ENCODE measurements at regions not wholly inside any gene's neighbourhood (a gene's known extent, or its start where the extent isn't known, plus 50 kb on each side); places are given as distances from the start of the nearest gene placed in this dataset.

DNA sequence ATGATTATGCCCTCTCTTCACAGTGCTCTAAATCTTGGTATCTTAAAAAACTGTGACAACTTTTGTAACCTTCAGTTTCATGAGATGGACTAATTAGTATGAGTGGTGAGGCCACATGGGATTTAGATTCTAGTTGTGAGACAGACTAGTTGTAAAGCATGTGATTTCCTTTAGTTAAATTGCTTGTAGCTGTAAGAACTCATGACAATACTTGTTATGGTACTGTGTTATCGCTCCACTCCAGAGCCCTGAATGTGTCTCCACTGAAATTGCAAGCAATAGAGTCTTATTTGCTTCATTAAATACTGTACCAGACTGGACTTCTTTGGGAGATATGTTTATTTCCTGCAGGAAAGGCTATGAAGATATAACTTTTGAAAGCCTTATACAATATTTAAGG lies 1198.3 kb upstream of the CDH6 start:
- Mint-ChIP-seq H3K9me3 (no peaks in the 10 kb centered on the region), H3K27ac (no peak overlapping the region), H3K4me3 (no peak overlapping the region), H3K4me1 (peaks cover 4% of the 10 kb centered on the region; the same call in 2 of the 3 replicates), H3K27me3 (ENCODE audit: insufficient read depth, low read depth, poor library complexity) (no peaks in the 10 kb centered on the region), H3K36me3 (ENCODE audit: low read depth) (no peaks in the 10 kb centered on the region)
- Histone ChIP-seq H3K4me3 (no peak overlapping the region), H3K27me3 (ENCODE audit: insufficient read depth) (no peaks in the 10 kb centered on the region), H4K20me1 (replicated peaks; ENCODE audit: insufficient read depth) (no peaks in the 10 kb centered on the region), H3K9me2 (ENCODE audit: insufficient read depth) (no peaks in the 10 kb centered on the region; the same call in 1 of the 2 replicates), H3F3A (replicated peaks; ENCODE audit: low read depth) (no peaks in the 10 kb centered on the region), H3K27ac (ENCODE audit: low read depth) (no peak overlapping the region), H3K4me1 (ENCODE audit: insufficient read depth) (no peaks in the 10 kb centered on the region), H3K4me2 (no peak overlapping the region), H3K36me3 (ENCODE audit: insufficient read depth) (no peaks in the 10 kb centered on the region), H2AFZ (no peak overlapping the region), H3K79me2 (replicated peaks; ENCODE audit: insufficient read depth) (no peaks in the 10 kb centered on the region)
- DNase-seq (ENCODE audit: low spot score) (no peak), ATAC-seq (no peak)
- no peak for TF ChIP-seq JUNB (IDR thresholded peaks at IDR 0.05; ENCODE audit: unreplicated experiment)
- TF ChIP-seq, protein P1, sequence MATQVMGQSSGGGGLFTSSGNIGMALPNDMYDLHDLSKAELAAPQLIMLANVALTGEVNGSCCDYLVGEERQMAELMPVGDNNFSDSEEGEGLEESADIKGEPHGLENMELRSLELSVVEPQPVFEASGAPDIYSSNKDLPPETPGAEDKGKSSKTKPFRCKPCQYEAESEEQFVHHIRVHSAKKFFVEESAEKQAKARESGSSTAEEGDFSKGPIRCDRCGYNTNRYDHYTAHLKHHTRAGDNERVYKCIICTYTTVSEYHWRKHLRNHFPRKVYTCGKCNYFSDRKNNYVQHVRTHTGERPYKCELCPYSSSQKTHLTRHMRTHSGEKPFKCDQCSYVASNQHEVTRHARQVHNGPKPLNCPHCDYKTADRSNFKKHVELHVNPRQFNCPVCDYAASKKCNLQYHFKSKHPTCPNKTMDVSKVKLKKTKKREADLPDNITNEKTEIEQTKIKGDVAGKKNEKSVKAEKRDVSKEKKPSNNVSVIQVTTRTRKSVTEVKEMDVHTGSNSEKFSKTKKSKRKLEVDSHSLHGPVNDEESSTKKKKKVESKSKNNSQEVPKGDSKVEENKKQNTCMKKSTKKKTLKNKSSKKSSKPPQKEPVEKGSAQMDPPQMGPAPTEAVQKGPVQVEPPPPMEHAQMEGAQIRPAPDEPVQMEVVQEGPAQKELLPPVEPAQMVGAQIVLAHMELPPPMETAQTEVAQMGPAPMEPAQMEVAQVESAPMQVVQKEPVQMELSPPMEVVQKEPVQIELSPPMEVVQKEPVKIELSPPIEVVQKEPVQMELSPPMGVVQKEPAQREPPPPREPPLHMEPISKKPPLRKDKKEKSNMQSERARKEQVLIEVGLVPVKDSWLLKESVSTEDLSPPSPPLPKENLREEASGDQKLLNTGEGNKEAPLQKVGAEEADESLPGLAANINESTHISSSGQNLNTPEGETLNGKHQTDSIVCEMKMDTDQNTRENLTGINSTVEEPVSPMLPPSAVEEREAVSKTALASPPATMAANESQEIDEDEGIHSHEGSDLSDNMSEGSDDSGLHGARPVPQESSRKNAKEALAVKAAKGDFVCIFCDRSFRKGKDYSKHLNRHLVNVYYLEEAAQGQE (IDR thresholded peaks at IDR 0.05; ENCODE audit: unreplicated experiment) = no peak
- no peak for TF ChIP-seq CREB1 (CRISPR knock-in tag; IDR thresholded peaks at IDR 0.05; ENCODE audit: low read depth)
- TF ChIP-seq, protein P2, sequence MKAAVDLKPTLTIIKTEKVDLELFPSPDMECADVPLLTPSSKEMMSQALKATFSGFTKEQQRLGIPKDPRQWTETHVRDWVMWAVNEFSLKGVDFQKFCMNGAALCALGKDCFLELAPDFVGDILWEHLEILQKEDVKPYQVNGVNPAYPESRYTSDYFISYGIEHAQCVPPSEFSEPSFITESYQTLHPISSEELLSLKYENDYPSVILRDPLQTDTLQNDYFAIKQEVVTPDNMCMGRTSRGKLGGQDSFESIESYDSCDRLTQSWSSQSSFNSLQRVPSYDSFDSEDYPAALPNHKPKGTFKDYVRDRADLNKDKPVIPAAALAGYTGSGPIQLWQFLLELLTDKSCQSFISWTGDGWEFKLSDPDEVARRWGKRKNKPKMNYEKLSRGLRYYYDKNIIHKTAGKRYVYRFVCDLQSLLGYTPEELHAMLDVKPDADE (IDR thresholded peaks at IDR 0.05) = no peak
- TF ChIP-seq, protein P3, sequence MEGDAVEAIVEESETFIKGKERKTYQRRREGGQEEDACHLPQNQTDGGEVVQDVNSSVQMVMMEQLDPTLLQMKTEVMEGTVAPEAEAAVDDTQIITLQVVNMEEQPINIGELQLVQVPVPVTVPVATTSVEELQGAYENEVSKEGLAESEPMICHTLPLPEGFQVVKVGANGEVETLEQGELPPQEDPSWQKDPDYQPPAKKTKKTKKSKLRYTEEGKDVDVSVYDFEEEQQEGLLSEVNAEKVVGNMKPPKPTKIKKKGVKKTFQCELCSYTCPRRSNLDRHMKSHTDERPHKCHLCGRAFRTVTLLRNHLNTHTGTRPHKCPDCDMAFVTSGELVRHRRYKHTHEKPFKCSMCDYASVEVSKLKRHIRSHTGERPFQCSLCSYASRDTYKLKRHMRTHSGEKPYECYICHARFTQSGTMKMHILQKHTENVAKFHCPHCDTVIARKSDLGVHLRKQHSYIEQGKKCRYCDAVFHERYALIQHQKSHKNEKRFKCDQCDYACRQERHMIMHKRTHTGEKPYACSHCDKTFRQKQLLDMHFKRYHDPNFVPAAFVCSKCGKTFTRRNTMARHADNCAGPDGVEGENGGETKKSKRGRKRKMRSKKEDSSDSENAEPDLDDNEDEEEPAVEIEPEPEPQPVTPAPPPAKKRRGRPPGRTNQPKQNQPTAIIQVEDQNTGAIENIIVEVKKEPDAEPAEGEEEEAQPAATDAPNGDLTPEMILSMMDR (conservative IDR thresholded peaks at IDR 0.05; ENCODE audit: low read depth in 2 of 2) = no peak
- TF ChIP-seq NANOG (IDR thresholded peaks at IDR 0.05; ENCODE audit: borderline replicate concordance) = no peak
- TF ChIP-seq POLR2AphosphoS5 (IDR thresholded peaks at IDR 0.05; ENCODE audit: low read depth) = no peak
- no peak for TF ChIP-seq STAT1 (IDR thresholded peaks at IDR 0.05; ENCODE audit: unreplicated experiment)
- no peak for TF ChIP-seq ZNF114 (CRISPR knock-in tag; IDR thresholded peaks at IDR 0.05)
- TF ChIP-seq, protein P4, sequence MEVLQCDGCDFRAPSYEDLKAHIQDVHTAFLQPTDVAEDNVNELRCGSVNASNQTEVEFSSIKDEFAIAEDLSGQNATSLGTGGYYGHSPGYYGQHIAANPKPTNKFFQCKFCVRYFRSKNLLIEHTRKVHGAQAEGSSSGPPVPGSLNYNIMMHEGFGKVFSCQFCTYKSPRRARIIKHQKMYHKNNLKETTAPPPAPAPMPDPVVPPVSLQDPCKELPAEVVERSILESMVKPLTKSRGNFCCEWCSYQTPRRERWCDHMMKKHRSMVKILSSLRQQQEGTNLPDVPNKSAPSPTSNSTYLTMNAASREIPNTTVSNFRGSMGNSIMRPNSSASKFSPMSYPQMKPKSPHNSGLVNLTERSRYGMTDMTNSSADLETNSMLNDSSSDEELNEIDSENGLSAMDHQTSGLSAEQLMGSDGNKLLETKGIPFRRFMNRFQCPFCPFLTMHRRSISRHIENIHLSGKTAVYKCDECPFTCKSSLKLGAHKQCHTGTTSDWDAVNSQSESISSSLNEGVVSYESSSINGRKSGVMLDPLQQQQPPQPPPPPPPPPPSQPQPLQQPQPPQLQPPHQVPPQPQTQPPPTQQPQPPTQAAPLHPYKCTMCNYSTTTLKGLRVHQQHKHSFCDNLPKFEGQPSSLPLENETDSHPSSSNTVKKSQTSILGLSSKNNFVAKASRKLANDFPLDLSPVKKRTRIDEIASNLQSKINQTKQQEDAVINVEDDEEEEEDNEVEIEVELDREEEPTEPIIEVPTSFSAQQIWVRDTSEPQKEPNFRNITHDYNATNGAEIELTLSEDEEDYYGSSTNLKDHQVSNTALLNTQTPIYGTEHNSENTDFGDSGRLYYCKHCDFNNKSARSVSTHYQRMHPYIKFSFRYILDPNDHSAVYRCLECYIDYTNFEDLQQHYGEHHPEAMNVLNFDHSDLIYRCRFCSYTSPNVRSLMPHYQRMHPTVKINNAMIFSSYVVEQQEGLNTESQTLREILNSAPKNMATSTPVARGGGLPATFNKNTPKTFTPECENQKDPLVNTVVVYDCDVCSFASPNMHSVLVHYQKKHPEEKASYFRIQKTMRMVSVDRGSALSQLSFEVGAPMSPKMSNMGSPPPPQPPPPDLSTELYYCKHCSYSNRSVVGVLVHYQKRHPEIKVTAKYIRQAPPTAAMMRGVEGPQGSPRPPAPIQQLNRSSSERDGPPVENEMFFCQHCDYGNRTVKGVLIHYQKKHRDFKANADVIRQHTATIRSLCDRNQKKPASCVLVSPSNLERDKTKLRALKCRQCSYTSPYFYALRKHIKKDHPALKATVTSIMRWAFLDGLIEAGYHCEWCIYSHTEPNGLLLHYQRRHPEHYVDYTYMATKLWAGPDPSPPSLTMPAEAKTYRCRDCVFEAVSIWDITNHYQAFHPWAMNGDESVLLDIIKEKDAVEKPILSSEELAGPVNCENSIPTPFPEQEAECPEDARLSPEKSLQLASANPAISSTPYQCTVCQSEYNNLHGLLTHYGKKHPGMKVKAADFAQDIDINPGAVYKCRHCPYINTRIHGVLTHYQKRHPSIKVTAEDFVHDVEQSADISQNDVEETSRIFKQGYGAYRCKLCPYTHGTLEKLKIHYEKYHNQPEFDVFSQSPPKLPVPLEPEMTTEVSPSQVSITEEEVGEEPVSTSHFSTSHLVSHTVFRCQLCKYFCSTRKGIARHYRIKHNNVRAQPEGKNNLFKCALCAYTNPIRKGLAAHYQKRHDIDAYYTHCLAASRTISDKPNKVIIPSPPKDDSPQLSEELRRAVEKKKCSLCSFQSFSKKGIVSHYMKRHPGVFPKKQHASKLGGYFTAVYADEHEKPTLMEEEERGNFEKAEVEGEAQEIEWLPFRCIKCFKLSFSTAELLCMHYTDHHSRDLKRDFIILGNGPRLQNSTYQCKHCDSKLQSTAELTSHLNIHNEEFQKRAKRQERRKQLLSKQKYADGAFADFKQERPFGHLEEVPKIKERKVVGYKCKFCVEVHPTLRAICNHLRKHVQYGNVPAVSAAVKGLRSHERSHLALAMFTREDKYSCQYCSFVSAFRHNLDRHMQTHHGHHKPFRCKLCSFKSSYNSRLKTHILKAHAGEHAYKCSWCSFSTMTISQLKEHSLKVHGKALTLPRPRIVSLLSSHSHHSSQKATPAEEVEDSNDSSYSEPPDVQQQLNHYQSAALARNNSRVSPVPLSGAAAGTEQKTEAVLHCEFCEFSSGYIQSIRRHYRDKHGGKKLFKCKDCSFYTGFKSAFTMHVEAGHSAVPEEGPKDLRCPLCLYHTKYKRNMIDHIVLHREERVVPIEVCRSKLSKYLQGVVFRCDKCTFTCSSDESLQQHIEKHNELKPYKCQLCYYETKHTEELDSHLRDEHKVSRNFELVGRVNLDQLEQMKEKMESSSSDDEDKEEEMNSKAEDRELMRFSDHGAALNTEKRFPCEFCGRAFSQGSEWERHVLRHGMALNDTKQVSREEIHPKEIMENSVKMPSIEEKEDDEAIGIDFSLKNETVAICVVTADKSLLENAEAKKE (CRISPR knock-in tag; IDR thresholded peaks at IDR 0.05) = no peak
- TF ChIP-seq EZH2 (IDR thresholded peaks at IDR 0.05; ENCODE audit: low read depth, unreplicated experiment) = no peak
- no peak for TF ChIP-seq ZNF331 (CRISPR knock-in tag; IDR thresholded peaks at IDR 0.05; ENCODE audit: low read depth)
- no peak for TF ChIP-seq EZH2phosphoT487 (IDR thresholded peaks at IDR 0.05; ENCODE audit: unreplicated experiment)

Data from GM23338 (cell line).